NCI-H460 (cell line): ENCODE measurements at regions not wholly inside any gene's neighbourhood (a gene's known extent, or its start where the extent isn't known, plus 50 kb on each side); places are given as distances from the start of the nearest gene placed in this dataset.
"Not testable (repeated sequence)": the region's sequence is repeated elsewhere in the genome, so short reads cannot be mapped to it uniquely, and the experiment has no call there.

ENCODE experiments used
- DNase-seq: peaks from one replicate; pipeline ENCODE4 v3.0.0-alpha.2; 2016; ENCODE audit warnings: low read depth; ENCODE audit errors: extremely low read depth

DNA sequence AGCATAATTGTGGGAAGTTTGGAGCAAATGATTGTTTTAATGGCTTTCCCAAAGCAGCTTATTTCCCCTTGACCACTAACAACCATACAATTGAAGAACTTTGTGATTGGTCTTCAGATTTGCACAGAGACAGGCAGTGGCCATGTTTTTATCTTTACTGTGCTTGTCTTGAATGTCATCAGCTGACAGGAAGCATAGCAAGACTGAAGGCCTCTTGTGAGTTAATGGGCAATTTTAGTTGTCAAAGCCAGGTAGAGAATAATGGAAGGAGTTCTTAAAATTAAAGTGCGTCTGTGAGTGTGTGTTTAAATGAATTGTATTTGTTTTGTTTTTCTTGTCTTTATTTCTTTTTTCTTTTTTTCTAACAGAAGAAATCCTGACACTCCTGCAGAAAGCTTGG, 809.9 kb downstream of the TSN start:
- no peak for DNase-seq

DNA sequence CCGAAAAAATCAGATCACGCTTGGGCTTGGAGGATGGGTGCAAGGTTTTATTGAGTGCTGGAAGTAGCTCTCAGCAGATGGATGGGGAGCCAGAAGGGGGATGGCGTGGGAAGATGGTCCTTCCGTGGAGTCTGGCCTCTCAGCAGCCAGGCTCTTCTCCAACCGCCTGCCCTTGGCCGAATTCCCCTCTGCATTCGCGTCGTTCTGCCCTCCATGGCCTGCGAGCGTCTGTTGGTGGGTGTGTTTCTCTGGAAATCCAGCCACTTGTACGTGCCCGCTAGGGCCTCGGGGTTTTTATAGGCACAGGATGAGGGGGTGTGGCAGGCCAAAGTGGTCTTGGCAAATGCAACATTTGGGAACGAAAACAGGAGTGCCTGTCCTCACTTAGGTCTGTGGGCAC, 815.2 kb downstream of the TSN start:
- no peak for DNase-seq

DNA sequence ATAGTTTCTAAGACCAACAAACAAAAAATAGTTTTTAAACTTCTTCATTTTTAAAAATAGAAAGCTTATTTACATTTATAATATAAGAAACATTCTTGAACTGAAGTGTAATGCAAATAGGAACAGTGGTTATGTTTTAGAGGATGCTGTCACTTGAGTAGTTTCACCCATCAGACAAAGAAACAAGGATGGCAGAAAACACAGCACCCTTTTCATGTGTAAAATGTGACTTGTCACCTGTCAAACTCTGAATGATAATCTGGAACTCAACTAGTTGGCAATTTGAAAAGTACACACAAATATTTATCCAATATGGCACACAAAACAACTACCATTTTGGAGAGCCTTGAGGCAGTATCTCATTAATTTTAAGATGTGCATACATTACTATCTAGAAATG, 816.0 kb downstream of the TSN start:
- DNase-seq: not testable (repeated sequence)

DNA sequence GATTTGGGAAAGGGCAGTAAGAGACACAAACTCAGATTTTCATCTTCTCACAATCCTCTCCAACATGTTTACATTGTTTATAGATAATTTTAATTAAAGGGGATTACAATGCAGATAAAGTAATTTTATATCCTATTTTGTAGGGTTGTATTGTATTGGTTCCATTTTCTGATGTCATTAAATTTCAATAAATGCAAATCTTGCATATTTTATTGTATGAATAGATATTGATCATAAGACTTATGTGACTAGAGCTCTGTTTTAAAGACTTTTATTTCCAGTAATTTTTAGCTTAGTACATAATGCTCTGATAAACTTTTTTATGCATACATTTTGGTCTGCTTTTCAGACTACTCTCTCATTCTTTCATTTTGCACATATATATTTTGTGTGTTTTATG, 819.6 kb downstream of the TSN start:
- DNase-seq: no peak

DNA sequence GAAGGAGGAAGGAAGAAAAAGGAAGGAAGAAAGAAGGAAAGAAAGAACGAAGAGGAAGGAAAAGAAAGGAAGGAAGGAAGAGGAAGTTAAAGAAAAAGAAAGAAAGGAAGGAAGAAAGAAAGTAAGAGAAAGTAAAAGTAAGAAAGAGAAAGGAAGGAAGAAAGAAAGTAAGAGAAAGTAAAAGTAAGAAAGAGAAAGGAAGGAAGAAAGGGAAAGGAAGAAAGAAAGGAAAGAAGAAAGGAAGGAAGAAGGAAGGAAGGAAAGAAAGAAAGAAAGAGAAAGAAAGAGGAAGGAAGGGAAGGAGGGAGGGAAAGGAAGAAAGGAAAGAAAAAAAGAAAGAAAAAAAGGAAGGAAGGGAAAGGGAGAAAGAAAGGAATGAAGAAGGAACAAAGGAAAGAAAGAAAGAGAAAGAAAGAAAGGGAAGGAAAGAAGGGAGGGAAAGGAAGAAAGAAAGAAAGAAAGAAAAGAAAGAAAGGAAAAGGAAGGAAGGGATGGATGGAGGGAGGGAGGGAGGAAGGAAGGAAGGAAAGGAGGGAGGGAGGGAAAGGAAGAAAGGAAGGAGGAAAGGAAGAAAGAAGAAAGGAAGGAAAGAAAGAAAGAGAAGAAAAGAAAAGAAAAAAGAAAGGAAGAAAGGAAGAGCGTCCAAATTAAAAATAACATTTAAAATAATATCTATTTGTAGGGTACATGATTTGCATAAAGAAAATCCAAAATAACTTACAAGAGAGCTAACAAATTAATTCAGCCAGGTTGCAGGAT, 827.9 kb downstream of the TSN start:
- DNase-seq: no peak

DNA sequence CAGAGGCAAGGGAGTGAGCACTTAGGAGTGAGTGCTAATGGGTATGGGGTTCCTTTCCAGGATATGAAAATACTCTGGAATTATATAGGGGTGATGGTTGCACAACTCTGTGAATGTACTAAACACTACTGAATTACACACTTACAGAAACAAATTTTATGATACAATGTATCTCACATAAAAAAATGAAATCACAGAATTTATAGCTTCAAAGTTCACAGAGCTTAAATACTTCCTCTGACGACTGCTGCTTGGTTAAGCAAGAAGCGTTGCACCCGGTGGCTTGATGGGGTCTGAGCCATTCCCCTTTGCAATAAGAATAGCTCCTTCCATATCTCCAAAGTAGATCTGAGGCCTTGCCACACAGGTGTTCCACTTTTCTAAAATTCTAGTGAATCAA, 835.1 kb downstream of the TSN start:
- no peak for DNase-seq

DNA sequence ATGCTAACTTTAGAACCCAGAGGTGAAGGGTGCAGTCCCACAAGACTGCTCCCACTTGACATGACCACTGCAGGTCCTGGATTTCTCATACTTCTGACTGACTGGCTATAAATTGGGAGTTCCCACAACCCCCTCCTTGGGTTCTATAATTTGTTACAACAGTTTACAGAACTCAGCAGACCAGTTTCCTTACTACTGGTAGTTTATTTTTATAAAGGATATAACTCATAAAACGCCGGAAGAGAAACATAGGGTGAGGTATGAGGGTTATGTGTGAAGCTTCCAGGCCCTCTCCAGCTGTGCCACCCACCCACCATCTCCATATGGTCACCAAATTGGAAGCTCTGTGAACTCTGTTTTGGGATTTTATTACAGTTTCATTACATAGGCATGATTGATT, 839.6 kb downstream of the TSN start:
- DNase-seq: no peak

DNA sequence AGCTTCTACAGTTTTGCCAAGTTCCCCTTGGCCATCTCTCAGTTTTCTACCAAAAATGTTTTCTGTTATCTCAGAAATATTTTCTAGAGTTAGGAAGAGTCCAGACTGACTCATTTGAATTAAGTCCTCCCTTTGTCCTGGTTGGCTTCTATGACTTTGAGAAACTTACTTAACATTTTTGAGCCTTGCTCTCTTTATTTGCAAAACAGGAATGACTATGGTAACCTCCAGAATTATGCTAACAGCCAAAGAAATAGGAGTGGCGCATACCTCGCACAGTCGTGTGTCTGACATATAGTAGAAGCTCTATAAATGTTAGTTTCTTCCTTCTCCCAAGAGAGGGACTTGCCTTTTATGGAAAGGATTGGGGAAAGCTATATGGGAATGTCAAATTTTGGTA, 841.1 kb downstream of the TSN start:
- DNase-seq: no peak

DNA sequence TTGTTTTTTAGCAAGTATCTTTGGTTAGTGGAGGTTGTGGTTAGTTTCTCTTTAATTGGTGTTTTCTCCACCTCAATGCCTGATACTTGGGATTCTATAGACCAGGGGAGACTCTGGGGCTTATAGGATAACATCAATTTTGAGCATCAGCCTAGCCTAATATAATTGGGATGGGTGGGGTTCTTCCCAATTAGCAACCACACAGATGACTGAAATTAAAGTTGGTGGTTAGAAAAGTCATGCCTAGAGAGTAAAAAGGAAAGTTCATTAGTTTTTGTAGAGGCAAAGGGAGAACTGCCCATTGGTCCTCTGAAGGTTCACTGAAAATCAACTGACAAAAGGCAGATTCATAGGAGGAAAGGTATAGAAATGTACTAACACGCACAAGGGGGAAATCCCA, 843.3 kb downstream of the TSN start:
- DNase-seq: no peak

DNA sequence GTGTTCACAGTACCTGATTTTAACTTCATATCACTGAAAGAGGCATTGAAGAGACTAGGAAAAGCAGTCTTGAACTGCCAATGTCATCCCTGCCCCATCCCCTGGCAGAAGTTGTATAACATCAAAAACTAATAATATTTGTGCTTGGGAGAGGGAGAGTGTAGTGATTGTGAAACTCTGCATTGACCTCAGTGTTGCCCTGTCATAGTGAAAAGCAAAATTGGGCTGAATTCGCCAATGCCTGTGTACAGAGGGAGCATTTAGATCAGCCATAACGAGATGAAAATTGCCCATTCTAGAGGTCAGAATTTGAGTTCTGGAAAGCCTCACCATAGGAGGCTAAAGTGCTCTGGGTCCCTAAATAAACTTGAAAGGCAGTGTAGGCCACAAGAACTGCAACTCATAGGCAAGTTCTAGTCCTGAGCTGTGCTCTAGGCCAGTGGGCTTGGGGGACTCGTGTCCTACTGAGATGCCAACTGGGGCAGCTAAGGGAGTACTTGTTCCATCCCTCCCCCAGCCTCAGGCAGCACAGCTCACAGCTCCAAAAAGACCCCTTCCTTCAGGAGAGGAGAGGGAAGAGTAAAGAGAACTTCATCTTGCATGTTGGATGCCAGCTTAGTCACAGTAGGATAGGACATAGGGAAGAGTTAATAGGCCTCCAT, 855.6 kb downstream of the TSN start:
- DNase-seq: no peak

DNA sequence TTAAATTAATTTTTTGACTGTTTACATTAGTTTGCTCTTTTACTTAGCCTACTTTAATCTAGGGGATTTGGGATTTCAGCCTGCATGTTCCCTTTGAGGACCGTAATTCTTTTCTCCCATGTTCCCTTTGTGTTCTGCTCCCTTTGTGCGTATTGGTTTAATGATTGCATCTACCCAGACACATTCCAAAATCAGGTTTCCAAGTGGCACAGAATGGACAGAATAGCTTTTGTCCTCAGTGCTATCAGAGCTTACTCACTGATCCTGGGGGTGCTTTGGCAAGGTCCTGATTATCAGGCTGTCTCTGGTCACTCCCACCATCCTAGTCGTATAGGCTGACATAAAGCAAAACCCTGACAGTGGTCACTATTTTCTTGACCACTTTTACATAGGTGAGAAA, 867.5 kb downstream of the TSN start:
- no peak for DNase-seq

DNA sequence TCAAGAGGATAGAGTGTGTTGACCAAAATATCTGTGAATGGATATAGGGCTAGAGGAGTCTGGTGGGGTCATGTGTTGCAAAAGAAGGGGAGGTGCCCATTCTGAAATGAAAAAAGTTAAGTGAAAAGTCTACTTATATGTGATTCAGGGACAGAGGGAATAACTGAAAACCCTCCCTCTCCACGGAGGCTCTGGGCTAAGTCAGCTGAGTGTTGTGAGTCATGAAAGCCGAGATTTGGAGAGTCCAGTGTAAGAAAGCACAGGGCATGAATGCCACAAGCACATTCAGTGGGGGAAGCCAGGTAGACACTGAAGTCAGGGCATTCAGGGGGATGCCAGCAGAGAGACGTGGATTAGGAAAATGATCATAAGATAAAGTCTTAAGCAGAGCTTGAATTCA, 871.9 kb downstream of the TSN start:
- no peak for DNase-seq

DNA sequence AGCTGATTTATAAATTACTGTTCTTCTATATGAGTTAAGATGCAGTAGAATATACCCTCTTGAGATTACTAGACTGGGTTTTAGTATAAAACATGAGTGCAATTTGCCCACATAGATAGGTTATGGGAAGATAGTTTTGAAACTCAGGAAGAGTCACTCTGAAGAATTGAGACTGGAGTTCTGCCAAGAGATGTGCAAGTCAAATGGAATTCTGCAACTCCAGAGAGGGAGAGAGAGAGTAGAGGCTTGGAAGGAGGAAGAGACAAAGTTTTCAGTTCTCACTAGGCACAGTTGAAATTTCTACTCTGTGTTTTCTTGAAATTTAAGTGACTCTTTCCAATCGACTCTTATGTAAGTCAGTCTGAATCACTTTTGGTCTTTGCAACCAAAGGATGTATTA, 878.8 kb downstream of the TSN start:
- DNase-seq: peak; percentile 90

DNA sequence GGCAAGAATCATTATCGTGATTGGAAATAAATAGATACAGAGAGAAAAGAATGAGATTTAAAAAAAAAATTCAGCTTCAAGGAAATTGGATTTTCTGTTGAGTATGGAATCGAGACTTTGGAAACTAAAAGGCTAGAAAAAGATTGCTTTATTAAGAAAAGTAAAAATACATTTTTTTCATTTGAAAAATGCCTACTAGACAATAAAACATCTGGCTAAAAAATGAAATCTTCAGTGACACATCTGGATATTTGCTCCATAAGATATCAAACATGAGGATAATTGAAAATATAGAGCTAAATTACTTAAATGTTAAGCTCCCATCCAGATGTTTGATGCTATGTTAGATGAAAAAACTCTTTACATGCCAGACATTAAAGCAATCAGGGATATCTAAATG, 879.5 kb downstream of the TSN start:
- DNase-seq: no peak

DNA sequence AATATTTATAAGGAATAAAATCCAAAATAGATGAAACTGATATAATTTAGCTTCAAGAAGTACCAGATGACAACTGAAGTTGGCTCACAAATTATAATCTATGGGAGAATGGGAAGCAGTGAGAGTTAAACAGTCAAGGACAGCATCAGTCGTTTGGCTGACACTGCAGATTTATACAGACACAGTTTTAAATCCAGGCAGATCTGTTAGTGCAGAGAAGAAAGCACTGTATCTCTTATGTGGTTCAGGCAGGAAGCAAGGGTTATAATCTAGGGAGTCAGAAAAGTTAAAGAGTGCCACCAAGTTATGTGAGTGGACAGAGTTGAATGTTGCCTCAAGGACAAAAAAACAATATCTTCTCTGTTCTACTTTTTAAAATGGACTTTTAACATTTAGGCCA, 880.2 kb downstream of the TSN start:
- no peak for DNase-seq

DNA sequence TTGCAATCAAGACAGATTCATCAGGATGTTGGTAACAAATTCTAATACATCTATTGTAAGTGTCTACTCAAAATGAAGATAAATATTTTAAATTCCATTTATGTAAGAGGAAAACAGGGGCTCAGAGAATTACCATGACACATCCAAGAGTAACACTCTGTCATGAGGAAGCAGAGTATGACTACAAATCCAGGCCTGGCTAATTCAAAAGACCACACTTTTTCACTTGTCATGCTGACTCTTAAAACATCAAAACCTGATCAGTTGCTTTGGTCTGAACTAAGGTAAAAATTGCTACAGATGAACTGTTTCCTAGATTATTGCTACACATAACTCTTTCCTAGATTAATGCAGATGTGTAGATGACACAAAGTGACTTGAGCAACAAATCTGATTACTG, 880.6 kb downstream of the TSN start:
- DNase-seq: peak; percentile 51

DNA sequence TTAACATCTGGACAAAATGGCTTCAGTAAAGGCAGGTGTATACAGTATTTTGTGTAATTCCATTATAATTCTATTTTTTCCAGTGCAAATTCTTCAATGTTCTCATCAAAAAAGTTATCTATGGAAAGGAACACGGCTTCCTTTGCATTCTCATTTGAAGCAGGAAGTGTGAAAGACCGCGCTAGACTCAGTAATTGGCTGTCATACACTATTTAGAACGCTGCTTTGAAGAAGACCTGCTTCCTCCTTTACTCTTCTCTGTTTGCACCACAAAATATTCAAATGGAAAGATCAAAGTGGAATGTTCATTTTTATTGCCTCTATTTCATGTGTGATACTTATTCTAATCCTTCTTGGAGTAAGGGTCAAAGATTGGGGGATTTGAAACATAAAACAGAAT, 883.7 kb downstream of the TSN start:
- no peak for DNase-seq

DNA sequence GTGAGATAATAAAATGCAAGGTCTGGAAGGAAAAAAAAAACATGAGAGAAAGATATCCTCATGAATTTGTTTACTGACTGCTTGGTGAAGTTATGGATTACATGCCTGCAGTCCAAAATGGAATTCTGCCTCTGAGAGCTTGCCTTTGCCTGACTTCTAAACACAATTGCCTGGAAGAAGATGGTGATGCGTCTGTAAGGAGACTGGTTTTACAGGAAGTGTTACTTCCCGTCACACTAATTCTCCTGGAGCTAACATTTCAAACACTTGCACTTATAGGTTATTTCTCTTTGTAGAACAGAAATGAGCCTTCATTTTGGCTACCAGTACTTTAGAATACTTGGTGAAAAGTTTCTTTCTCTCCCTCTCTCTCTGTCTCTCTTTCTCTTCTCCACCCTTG, 884.3 kb downstream of the TSN start:
- DNase-seq: no peak

DNA sequence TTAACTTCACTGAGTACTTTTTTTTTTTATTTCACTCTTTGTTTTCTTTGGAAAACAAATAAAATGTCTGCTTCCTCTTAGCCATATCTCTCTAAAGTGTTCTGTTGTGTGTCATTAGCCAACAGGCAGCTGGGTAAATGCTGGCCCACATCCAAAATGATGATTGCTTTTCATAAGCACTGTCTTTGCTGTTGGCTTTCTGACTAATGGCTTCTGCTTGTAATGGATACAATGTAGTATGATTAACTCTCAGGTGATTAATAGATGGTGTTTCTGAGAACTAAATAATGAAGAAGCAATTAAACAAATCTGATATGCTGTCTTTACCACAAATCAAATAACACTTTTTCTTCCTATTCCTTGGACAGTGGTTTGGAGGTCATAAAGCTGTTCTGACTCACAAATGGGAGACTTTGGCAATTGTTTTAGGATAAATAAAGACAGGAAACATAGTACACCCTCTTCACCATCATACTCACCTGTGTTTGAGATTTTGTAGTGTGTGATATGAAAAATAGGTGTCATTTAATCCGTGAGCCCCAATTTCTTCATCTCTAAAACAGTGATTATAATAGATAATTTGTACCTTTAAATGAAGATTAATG, 888.4 kb downstream of the TSN start:
- DNase-seq: peak; percentile 62

DNA sequence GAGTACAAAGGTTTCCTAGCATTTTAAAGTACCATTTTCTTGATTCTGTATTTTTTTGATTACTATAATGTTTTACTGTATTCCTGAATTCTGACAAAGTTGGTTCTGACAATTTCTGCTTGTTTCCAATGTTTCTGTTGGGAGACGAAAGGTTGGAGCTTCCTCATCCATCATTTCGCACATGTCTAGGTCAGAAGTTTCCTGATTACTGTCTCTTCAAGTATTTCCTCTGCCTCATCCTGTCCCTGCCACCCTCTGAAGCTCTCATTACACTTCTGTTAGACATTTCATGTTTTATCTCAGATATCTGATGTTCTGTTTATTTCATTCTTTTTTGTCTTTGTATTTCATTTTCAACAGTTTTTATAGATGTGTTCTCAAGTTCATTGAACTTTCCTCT, 895.8 kb downstream of the TSN start:
- no peak for DNase-seq

DNA sequence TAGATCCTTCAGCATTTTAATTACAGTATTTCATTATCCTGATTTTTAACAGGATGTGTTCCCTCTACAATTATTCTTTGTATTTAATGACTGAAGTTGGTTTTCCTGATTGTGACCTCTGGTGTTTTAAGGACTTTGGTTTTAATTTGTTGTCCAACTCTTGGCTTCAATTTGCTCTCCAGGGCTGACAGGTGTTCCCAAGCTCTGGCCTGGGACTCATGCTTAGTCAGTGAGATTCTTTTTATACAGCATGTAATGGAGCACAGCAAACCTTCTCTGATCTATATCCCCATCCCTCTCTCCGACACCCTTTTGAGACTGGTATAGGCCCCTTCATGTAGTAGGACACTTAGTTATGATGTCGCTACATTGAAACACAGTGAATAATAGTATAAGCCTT, 896.3 kb downstream of the TSN start:
- DNase-seq: no peak

DNA sequence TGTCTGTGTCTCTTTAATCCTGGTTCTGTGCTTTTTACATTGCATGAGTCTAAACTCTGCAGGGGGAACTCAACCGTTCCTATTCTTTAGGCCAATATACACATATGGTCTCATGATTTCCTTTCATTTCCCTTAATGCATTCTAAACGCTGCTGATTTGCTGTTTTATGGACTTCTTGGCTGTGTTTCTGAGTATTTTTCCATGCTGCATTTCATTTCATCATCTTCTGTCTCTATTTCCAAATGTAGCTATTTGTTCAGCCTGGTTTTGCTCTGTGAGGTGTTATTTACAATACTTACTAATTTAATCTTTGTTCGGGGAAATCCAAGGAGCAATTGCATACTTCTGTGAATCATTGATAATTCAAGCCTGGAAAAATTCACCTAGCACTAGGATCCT, 897.2 kb downstream of the TSN start:
- DNase-seq: no peak
